ENCODE measurements at regions not wholly inside any gene's neighbourhood (a gene's known extent, or its start where the extent isn't known, plus 50 kb on each side); places are given as distances from the start of the nearest gene placed in this dataset.

DNA sequence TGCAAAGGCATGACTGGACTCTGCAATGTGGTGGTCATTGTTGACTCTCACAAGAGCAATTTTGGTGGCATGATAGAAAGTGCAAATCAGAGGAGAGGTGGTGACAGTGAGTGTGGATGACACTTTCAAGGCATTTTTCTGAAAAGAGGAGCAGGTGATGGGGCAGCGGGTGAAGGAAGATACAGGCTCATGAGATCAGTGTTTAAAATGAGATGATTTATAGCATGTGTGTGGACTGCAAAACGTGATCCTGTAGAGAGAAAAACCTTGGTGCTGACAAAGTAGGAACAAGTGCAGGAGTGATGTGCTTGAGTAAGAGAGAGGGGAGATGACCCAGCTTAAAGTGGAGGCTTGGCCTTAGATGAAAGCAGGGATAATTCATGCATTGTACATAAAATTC lies 171.2 kb upstream of the PPP2R2B start:
- H3K9me3 ChIP-seq = no peaks in the 10 kb centered on the region
- 52% methylated on average over 2 of the region's 2 CpGs for WGBS

DNA sequence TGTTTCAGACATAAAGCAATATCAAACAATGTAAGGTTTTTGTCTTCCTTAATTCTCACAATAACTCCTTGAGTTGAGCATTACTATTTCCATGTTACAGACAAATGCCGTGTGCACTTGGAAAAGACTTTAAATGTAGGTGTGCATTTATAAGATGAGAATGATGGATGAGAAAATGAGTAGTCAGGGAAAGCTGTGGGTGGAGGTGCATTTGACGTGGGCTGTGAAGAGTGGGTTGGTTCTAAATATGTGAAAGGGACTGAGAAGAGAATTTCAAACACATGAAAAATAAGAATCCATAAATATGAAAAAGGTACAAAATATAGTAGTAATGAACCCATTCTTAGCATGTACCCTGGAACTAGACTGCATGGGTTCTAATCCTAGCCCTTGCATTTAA lies 171.6 kb upstream of the PPP2R2B start:
- TF ChIP-seq, protein P1, sequence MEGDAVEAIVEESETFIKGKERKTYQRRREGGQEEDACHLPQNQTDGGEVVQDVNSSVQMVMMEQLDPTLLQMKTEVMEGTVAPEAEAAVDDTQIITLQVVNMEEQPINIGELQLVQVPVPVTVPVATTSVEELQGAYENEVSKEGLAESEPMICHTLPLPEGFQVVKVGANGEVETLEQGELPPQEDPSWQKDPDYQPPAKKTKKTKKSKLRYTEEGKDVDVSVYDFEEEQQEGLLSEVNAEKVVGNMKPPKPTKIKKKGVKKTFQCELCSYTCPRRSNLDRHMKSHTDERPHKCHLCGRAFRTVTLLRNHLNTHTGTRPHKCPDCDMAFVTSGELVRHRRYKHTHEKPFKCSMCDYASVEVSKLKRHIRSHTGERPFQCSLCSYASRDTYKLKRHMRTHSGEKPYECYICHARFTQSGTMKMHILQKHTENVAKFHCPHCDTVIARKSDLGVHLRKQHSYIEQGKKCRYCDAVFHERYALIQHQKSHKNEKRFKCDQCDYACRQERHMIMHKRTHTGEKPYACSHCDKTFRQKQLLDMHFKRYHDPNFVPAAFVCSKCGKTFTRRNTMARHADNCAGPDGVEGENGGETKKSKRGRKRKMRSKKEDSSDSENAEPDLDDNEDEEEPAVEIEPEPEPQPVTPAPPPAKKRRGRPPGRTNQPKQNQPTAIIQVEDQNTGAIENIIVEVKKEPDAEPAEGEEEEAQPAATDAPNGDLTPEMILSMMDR (IDR thresholded peaks at IDR 0.05) = no peak
- TF ChIP-seq EP300 (IDR thresholded peaks at IDR 0.05) (no peak), POLR2A (IDR thresholded peaks at IDR 0.05) (no peak), POLR2AphosphoS5 (IDR thresholded peaks at IDR 0.05) (no peak)
- Histone ChIP-seq H3K9me3 (no peaks in the 10 kb centered on the region), H3K4me1 (no peaks in the 10 kb centered on the region), H3K36me3 (no peaks in the 10 kb centered on the region), H3K27ac (no peak overlapping the region), H3K4me3 (no peak overlapping the region), H3K27me3 (no peaks in the 10 kb centered on the region)
- WGBS = 45% methylated on average over 2 of the region's 2 CpGs
- no peak for DNase-seq (ENCODE audit: low spot score in 2 of 2)

More for the DNA sequence above, 171.2 kb upstream of the PPP2R2B start:
- Histone ChIP-seq H3K27ac (no peak overlapping the region), H3K4me1 (no peaks in the 10 kb centered on the region), H3K27me3 (no peaks in the 10 kb centered on the region), H3K36me3 (no peaks in the 10 kb centered on the region), H3K4me3 (no peak overlapping the region)
- TF ChIP-seq POLR2AphosphoS5 (IDR thresholded peaks at IDR 0.05) = no peak
- TF ChIP-seq POLR2A (IDR thresholded peaks at IDR 0.05) = no peak
- TF ChIP-seq, protein P1 (IDR thresholded peaks at IDR 0.05) = no peak
- TF ChIP-seq EP300 (IDR thresholded peaks at IDR 0.05) = no peak
- DNase-seq (ENCODE audit: low spot score in 2 of 2) = no peak

DNA sequence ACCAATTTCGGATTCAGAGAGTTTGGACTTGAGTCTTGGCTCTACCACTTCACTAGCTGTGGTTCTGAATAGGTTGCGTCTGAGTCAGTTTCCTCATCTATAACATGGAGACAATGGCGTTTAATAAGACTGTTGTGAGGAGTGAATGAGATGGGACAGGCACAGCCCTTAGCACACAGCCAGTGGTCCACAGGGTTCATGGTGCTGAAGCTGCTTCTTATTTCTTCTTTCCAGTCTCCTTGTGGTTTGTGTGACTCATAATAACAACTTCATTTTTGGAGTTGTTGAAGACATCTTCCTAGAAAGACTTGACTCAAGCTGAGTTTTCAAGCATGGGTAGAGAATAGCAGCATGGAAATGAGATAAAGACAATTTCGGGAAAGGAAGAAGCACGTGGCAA lies 172.6 kb upstream of the PPP2R2B start:
- TF ChIP-seq, protein P1 (IDR thresholded peaks at IDR 0.05) = no peak
- Histone ChIP-seq H3K27me3 (no peaks in the 10 kb centered on the region), H3K9me3 (no peaks in the 10 kb centered on the region), H3K4me3 (no peak overlapping the region), H3K36me3 (no peaks in the 10 kb centered on the region), H3K27ac (no peak overlapping the region), H3K4me1 (no peaks in the 10 kb centered on the region)
- DNase-seq (ENCODE audit: low spot score in 2 of 2) = no peak
- 77% methylated on average over 5 of the region's 5 CpGs for WGBS

- no peak overlapping the region for H3K27ac ChIP-seq
- no peaks in the 10 kb centered on the region for H3K9me3 ChIP-seq
- 84% methylated on average over 4 of the region's 4 CpGs for WGBS
- no peaks in the 10 kb centered on the region for H3K4me1 ChIP-seq
- DNase-seq (ENCODE audit: low spot score in 2 of 2) = no peak
- TF ChIP-seq, protein P1 (IDR thresholded peaks at IDR 0.05) = no peak
- no peak for TF ChIP-seq POLR2A (IDR thresholded peaks at IDR 0.05)
- no peak for TF ChIP-seq POLR2AphosphoS5 (IDR thresholded peaks at IDR 0.05)
- TF ChIP-seq EP300 (IDR thresholded peaks at IDR 0.05) = no peak
- no peaks in the 10 kb centered on the region for H3K36me3 ChIP-seq
- no peak overlapping the region for H3K4me3 ChIP-seq
- no peaks in the 10 kb centered on the region for H3K27me3 ChIP-seq
These were observed 174.0 kb upstream of the PPP2R2B start for GRCh38 chr5:147052519-147052918.

DNA sequence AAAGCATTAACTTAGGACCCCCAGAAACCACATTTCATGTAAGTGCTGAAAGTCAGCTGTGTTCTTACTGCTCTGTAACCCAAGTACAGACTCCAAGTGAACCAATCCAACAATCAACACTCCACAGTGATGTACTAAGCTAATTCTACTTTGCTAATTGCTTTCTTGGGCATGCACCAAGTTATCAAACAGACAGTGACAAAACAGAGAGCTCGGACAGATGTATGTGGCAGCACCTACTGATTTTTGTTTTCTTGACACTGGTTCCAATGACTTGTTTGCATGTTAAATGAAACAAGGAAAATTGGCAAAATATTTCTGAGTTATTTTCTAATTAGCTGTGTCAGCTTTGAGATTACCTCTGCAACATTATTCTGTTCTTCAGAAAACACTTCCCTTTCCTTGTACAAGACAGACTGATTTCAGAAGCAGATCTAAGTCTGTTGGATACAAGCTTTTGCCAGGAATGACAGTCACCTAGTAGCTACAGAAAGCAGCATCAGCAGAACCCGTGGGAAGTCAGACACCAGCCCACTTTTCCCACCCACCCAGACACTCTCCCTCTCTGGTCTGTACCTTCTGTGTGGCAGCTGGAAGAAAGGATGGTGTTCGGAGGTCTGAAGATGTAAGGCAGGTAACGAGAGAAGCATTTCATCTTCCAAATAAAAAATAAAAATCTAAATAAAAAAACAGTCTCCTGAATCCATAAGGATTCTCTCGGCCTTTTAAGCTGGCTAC lies 176.7 kb upstream of the PPP2R2B start:
- no peaks in the 10 kb centered on the region for H3K9me3 ChIP-seq
- no peaks in the 10 kb centered on the region for H3K36me3 ChIP-seq
- H3K4me1 ChIP-seq = no peaks in the 10 kb centered on the region
- H3K27me3 ChIP-seq = no peaks in the 10 kb centered on the region
- WGBS = 58% methylated on average over 5 of the region's 5 CpGs
- TF ChIP-seq POLR2AphosphoS5 (IDR thresholded peaks at IDR 0.05) (no peak), EP300 (IDR thresholded peaks at IDR 0.05) (no peak)
- H3K27ac ChIP-seq = no peak overlapping the region
- no peak overlapping the region for H3K4me3 ChIP-seq
- no peak for DNase-seq (ENCODE audit: low spot score in 2 of 2)

Measured in suprapubic skin (tissue), 4 donors.